ENCODE measurements at regions not wholly inside any gene's neighbourhood (a gene's known extent, or its start where the extent isn't known, plus 50 kb on each side); places are given as distances from the start of the nearest gene placed in this dataset.

DNA sequence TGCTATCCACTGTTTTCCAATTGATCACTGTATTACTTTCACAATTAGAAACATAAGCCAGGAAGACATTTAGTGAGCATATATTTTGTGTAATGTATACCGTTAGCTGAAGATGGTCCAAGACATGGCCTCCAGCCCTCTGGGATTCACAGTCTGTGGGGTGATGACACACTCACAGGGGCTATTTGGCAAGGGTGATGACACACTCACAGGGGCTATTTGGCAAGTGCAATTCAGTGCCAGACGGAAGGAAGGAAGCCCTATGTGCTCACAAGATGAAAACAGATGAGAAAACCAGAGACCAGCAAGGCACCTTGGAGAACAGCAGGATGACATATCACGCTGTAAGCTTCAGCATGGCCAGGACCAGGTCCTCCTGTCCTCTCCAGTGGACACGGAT, 183.7 kb downstream of the MBOAT1 start:
- in situ Hi-C loops (cut with MboI) (no loop called here), intact Hi-C loops (cut with micrococcal nuclease; ENCODE audit: unreplicated experiment) (no loop called here)
- RAD21 ChIA-PET (ENCODE audit: unreplicated experiment), result no interaction called here
- Histone ChIP-seq H3K27ac (ENCODE audit: control insufficient read depth, insufficient read depth) (no peak overlapping the region), H3K9me3 (replicated peaks; ENCODE audit: control insufficient read depth, insufficient read depth, low read length) (no peaks in the 10 kb centered on the region), H3K4me1 (ENCODE audit: control insufficient read depth, insufficient read depth, low read length) (peaks cover 8% of the 10 kb centered on the region), H3K79me2 (ENCODE audit: control insufficient read depth, insufficient read depth, low read length) (no peaks in the 10 kb centered on the region), H3K36me3 (ENCODE audit: control insufficient read depth in 2 of 2, insufficient read depth in 2 of 2, low read length in 1 of 2) (no peaks in the 10 kb centered on the region), H3K9ac (ENCODE audit: control insufficient read depth, insufficient read depth, low read length) (no peak overlapping the region), H4K20me1 (ENCODE audit: control insufficient read depth, insufficient read depth) (0 out of 2 replicates have a peak, but pooled peaks cover 3% of the 10 kb centered on the region), H2AFZ (ENCODE audit: control insufficient read depth, low read depth, low read length) (no peak overlapping the region), H3K4me3 (no peak overlapping the region), H3K27me3 (replicated peaks in 1 of 2; ENCODE audit: control insufficient read depth in 2 of 2, insufficient read depth in 2 of 2, low read length in 1 of 2) (peaks cover 0 to 5% of the 10 kb centered on the region in 2 experiments; a peak in 1 of 4 replicates), H3K4me2 (ENCODE audit: control insufficient read depth, insufficient read depth) (no peak overlapping the region)
- SMC1A ChIA-PET (ENCODE audit: uncharacterized antibody, unreplicated experiment), result no interaction called here
- FAIRE-seq (no peak), ATAC-seq (no peak), DNase-seq (ENCODE audit: low read depth, low spot score) (no peak)
- CTCF ChIA-PET, result no interaction called here
- POLR2A ChIA-PET, result no interaction called here
- WGBS (ENCODE audit: insufficient coverage, insufficient replicate concordance, low lambda C conversion rate, missing lambda C conversion rate), result 26% methylated on average over 4 of the region's 4 CpGs
- BruUV-seq (replicated peaks), result no TSS peak
- TF ChIP-seq HCFC1 (IDR thresholded peaks at IDR 0.05; ENCODE audit: low read length) (no peak), POLR2AphosphoS2 (IDR thresholded peaks at IDR 0.05; ENCODE audit: low read depth, low read length) (no peak), KAT2A (conservative IDR thresholded peaks at IDR 0.05; ENCODE audit: control insufficient read depth, low read depth, low read length) (no peak), MEF2A (IDR thresholded peaks at IDR 0.05; ENCODE audit: insufficient read depth, low read depth, low read length) (no peak), SP1 (IDR thresholded peaks at IDR 0.05; ENCODE audit: low read depth, low read length) (no peak), MEF2B (IDR thresholded peaks at IDR 0.05; ENCODE audit: partially characterized antibody, poor library complexity, severe bottlenecking) (no peak), EED (IDR thresholded peaks at IDR 0.05; ENCODE audit: low read depth) (no peak), MXI1 (IDR thresholded peaks at IDR 0.05; ENCODE audit: low read depth, low read length) (no peak), KDM1A (IDR thresholded peaks at IDR 0.05; ENCODE audit: borderline replicate concordance) (no peak), MLLT1 (IDR thresholded peaks at IDR 0.05) (no peak), YY1 (IDR thresholded peaks at IDR 0.05; ENCODE audit: low read depth, low read length) (no peak), NFYB (IDR thresholded peaks at IDR 0.05; ENCODE audit: insufficient read depth, low read depth, low read length) (no peak), TCF7 (IDR thresholded peaks at IDR 0.05; ENCODE audit: borderline replicate concordance) (no peak), WRNIP1 (IDR thresholded peaks at IDR 0.05; ENCODE audit: borderline replicate concordance, low read depth, low read length) (no peak)

Measured in GM12878 (cell line).